HG03066 (cell line): ENCODE measurements at regions not wholly inside any gene's neighbourhood (a gene's known extent, or its start where the extent isn't known, plus 50 kb on each side); places are given as distances from the start of the nearest gene placed in this dataset.

Experiments used
- ATAC-seq: cut with Tn5 transposase; IDR thresholded peaks from one replicate; pipeline ENCODE4 v1.9.1; 2021; ENCODE audit warnings: low read depth; ENCODE audit not compliant: unreplicated experiment

GRCh38 chr9:79968533-79968932 is 396.8 kb downstream of the TLE4 start:
- ATAC-seq = no peak

DNA sequence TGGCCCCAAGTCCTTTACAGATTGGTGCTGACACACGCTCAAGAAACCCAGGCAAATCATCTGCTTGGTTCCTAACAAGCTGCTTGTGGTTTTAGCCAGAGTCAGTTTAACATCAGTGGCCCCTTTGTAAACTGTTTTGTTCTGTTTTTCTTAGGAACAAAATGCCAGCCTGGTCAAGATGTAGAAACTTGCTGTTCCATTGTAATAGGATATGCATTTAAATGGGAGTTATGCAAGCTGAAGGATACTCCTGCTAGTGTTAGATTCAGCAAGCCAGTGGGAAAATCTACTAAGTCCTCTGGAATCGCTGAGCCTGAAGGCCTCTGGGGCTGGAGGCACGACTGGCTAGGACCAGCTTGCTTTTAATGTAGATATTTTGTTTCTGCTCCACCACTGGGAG is 391.1 kb downstream of the TLE4 start:
- ATAC-seq = no peak

GRCh38 chr9:79962150-79962549 is 390.4 kb downstream of the TLE4 start:
- no peak for ATAC-seq

DNA sequence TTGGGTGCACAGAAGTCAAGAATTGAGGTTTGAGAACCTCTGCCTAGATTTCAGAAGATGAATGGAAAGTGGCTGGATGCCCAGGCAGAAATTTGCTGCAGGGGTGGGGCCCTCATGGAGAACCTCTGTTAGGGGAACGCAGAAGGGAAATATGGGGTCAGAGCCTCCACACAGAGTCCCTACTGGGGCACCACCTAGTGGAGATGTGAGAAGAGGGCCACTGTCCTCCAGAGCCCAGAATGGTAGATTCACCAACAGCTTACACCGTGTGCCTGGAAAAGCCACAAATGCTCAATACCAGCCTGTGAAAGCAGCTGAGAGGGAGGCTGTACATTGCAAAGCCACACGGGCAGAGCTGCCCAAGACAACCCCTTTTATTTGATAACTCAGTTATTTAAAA is 383.5 kb downstream of the TLE4 start:
- ATAC-seq = no peak

- no peak for ATAC-seq
Measured at GRCh38 chr9:79953908-79954307, 382.1 kb downstream of the TLE4 start.

DNA sequence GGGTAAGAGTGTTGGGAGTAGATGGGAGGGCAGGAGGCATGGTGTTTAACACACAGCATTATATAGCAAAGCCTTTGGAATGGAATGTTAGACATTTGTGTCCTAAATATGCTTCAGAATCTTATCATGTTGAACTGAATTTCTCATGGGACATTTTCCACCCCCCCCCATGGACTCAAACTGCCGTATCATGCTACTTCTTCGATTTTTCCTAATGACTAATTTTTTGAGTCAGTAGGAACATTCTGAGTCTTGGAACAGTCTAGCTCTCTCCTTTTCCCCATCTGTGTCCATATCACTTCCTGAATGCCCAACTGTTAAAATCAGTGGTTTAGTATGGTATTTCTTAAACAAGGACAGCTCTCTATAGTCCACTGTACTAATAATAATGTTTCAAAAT is 380.6 kb downstream of the TLE4 start:
- ATAC-seq = no peak

GRCh38 chr9:79946712-79947111 is 374.9 kb downstream of the TLE4 start:
- ATAC-seq = no peak

DNA sequence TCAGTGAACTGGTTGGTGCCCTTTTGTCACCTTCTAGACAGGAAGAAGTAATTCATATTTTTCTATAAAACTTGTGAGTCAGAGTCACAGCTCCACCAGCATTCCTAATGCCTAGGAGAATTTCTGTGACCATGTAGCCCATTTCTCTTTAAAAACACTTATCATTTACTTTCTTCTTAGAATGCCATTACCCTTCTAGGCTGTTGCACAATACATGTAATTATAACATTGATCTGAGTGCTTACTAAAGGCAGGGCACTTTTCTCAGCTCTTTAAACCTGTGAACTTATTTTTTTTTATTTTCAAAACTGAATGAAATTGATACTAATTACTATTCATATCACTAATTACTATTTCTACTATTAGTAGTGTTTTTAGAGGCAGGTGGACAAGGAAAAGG is 373.7 kb downstream of the TLE4 start:
- no peak for ATAC-seq

DNA sequence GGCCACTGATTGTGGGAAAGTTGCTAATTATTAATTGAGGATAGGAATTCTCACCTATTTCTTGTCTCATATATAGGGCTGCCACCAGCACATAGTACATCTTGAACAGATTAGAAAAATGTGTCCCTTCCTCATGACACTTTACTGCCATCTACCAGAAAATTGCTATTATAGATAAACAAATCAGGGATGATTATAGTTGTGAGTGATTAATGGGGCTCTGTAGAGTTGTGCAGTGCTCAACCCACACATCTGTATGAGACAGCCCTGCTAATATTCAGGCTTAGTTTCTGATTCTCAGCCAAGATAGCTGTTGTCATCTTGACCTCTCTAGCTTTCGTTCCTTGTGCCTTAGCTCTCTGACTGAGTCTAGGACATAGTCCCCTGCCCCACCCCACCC is 373.3 kb downstream of the TLE4 start:
- no peak for ATAC-seq

DNA sequence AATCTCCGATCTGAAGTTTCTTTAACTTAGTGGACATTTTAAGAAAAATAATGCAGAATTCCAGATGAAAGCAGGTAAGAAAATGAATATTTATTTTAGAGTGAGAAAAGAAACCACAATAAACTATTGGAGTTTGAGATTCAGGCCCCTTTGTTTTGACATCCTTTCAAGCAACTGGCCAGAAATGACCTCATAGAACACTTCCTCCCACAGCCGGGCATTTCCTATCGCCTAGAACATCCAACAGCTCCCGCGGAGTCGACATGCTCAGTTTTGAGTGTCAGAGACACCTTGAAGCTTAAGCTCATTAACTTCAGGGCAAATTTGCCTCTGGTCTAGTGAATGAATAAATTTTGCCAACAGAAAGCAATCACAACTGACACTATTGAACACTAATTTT is 369.2 kb downstream of the TLE4 start:
- ATAC-seq = no peak

- ATAC-seq = no peak
Measured at GRCh38 chr9:79939819-79940218, 368.1 kb downstream of the TLE4 start.

DNA sequence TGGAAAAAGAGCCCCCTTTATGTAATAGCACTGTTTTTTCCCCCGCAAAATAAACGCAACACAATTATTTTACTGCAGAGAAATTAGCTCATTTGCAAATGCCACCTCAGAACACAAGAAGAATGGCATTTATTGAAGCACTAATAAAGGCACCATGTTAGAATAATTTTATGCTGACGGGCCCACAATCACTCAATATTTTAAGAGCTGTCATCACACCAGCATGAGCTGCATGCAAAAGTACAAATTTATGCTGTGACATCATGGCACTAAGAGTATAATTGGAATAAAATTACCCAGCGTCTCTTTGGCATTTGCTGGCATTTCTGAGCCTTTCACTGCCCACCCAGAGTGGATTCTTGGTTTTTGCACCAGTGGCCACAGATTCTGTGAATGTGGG is 364.6 kb downstream of the TLE4 start:
- ATAC-seq = no peak

- ATAC-seq = no peak
Measured at GRCh38 chr9:79929285-79929684, 357.5 kb downstream of the TLE4 start.

DNA sequence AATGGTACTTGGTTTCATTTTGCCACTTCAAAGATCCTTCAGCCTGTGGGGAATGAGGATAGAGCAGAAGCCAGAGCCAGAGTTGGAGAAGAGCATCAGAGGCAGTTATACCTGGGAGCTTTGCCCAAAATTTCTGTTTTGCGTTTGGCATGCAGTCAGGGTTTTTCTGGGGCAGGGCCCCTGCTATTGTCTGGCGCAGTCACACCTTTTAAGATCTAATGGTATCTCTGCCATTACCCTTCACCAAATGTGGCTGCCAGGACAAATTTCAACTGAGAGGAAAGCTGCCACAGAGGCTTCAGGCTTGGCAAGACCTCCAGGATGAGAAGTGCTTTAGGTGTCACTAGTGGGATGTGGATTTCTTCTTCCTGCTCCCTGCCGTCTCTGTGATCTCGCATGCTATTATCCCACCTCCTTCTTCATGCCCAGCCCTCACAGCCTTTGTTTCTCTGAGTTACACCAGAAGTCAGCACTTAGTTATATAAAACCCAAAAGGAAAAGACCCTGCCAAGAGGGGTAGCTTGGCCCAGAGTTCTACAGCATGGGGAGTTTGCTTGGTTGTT is 357.0 kb downstream of the TLE4 start:
- no peak for ATAC-seq

- no peak for ATAC-seq
Measured at GRCh38 chr9:79925326-79925725, 353.6 kb downstream of the TLE4 start.

- ATAC-seq = no peak
Measured at GRCh38 chr9:79924836-79925235, 353.1 kb downstream of the TLE4 start.

- no peak for ATAC-seq
Measured at GRCh38 chr9:79917421-79917820, 345.7 kb downstream of the TLE4 start.

DNA sequence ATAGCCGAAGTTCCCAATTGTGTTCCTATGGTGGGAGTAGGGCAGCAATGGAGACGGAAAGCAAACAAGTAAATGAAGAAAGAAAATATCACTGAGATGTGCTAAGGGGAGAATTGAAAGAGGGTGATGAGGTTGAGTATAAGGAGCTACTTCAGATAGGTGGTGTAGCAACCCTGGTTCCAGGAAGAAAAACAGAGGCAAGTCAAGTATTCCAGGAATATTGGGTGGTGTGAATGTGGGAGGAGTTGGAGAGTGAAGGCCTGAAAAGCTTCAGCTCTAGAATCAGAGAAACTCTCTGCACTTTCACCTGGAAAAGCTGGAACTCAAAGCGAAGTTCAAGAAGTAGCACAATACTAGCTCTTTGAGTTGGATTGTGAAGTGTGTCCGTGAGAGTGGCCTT is 342.1 kb downstream of the TLE4 start:
- ATAC-seq = no peak

DNA sequence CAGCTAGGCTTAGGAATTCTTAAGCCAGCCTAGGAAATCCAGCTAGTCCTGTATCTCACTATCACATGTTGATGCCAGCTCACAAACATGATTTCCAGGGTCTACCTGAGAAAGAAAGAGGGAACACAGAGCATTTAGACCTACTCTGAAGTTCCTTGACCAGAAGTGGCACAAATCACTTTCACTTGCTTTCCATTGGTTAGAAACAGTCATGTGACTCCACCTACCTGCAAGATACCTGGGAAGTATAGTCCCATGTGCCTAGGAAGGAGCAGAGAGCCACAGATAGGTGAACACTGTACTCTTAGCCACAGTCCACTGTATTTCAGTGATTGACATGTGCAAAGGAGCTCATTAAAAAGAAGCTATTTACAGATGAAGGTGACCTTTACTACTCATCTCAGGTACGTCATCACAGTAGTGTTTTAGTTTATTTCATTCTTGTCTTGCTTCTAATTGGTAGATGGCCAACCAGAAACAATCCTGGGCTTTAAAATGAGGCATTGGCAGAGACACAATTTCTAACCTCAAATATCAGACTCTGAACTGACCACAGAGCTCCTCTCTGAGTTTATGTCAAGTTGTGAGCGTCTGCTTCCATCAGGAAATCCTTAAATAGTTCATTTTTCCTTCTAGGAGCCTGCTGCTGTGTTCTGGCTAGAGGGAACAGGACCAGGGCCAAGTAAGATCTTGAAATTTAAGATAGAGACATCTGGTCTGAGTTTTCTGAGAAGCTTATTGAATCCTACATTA is 340.7 kb downstream of the TLE4 start:
- ATAC-seq = no peak

DNA sequence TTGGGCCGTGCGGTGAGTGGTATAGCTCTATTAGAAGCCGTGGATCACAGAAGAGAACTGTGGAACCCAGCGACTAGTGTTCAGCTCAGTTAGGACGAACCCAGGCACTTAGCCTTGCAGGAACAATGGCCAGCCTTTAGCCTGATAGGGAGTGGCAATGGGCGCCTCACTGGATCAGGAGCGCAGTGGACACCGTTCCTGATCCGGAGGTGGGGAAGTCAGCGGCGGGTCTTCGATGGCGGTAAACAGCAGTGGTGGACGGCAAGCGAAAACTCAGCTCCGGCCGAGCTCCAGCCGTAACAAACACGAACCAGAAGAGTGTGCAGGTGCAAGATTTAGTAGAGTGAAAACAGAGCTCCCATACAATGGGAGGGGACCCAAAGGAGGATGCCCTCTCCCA is 340.0 kb downstream of the TLE4 start:
- ATAC-seq = no peak

GRCh38 chr9:79902825-79903600 is 331.2 kb downstream of the TLE4 start:
- ATAC-seq = no peak

- ATAC-seq = no peak
Measured at GRCh38 chr9:79900754-79901153, 329.0 kb downstream of the TLE4 start.
